Activated CD4-positive, alpha-beta T cell treated with anti-CD3 and anti-CD28 coated beads for 36 hours (primary cell): ENCODE measurements at regions not wholly inside any gene's neighbourhood (a gene's known extent, or its start where the extent isn't known, plus 50 kb on each side); places are given as distances from the start of the nearest gene placed in this dataset.

Experiments
- ATAC-seq: fragments of 200-7000 bp; cut with Tn5 transposase; one replicate; pipeline ENCODE4 v1.10.0; 2021; ENCODE audit warnings: mild to moderate bottlenecking, moderate library complexity
- CTCF ChIA-PET: fragments of 350-600 bp; sonication (Branson Sonifier 250); formaldehyde crosslinking; loops from one replicate; lab custom pipeline; 2021; ENCODE audit warnings: antibody characterized with exemption; lab: Charles Lee
- POLR2A ChIA-PET: fragments of 350-600 bp; sonication (Branson Sonifier 250); formaldehyde crosslinking; loops from one replicate; lab custom pipeline; 2021; ENCODE audit warnings: antibody characterized with exemption, inconsistent platforms; lab: Charles Lee
- DNase-seq: peaks from one replicate; pipeline ENCODE4 v3.0.0-alpha.2; 2020
- H3K27ac Mint-ChIP-seq: one replicate; pipeline ENCODE4 v1.8.0; 2021; ENCODE audit warnings: mixed read lengths
- H3K27me3 Mint-ChIP-seq: one replicate; pipeline ENCODE4 v1.8.0; 2021; ENCODE audit warnings: mixed read lengths
- H3K36me3 Mint-ChIP-seq: one replicate; pipeline ENCODE4 v1.8.0; 2021; ENCODE audit warnings: low read depth, mixed read lengths
- H3K4me1 Mint-ChIP-seq: one replicate; pipeline ENCODE4 v1.8.0; 2021; ENCODE audit warnings: mixed read lengths
- H3K4me3 Mint-ChIP-seq: one replicate; pipeline ENCODE4 v1.8.0; 2021; ENCODE audit warnings: mild to moderate bottlenecking, moderate library complexity, mixed read lengths
- H3K9me3 Mint-ChIP-seq: one replicate; pipeline ENCODE4 v1.8.0; 2021; ENCODE audit warnings: low read depth, mixed read lengths
- intact Hi-C, 2 experiments: fragments of 100-400 bp; cut with DNase I in 1 of 2; cut with micrococcal nuclease in 1 of 2; formaldehyde crosslinking; loops; one replicate each; pipeline versions ENCODE4 v1.14.2 to v1.15.1; 2022 to 2024; cut with DNase I, micrococcal nuclease

- peaks cover 2% of the 10 kb centered on the region for H3K4me1 Mint-ChIP-seq
- ChIA-PET CTCF (interaction anchor here (0.6 kb wide), 3 partner anchors 34 to 1983 kb away, joined by 3 read pairs; no protein-coding TSS in a partner anchor), POLR2A (no interaction called here)
- H3K36me3 Mint-ChIP-seq: no peaks in the 10 kb centered on the region
- no peak overlapping the region for H3K4me3 Mint-ChIP-seq
- no peak for DNase-seq
- H3K27ac Mint-ChIP-seq: no peak overlapping the region
- ATAC-seq: no peak
- H3K27me3 Mint-ChIP-seq: no peaks in the 10 kb centered on the region
- intact Hi-C loops: no loop called here
- no peaks in the 10 kb centered on the region for H3K9me3 Mint-ChIP-seq
These were observed 230.0 kb downstream of the KLF13 start for GRCh38 chr15:31556494-31557150.

GRCh38 chr15:31557899-31558298 is 231.3 kb downstream of the KLF13 start:
- H3K36me3 Mint-ChIP-seq: no peaks in the 10 kb centered on the region
- ChIA-PET POLR2A (interaction anchor here (0.7 kb wide), 1 partner anchor 198 kb away, joined by 3 read pairs; no protein-coding TSS in a partner anchor), CTCF (no interaction called here)
- H3K4me3 Mint-ChIP-seq: no peak overlapping the region
- H3K9me3 Mint-ChIP-seq: no peaks in the 10 kb centered on the region
- no peaks in the 10 kb centered on the region for H3K27me3 Mint-ChIP-seq
- no peak for DNase-seq
- no peaks in the 10 kb centered on the region for H3K4me1 Mint-ChIP-seq
- intact Hi-C loops: no loop called here
- ATAC-seq: no peak
- H3K27ac Mint-ChIP-seq: no peak overlapping the region

- ATAC-seq: no peak
- Mint-ChIP-seq H3K27me3 (peaks cover 2% of the 10 kb centered on the region), H3K4me3 (no peak overlapping the region), H3K9me3 (no peaks in the 10 kb centered on the region), H3K36me3 (no peaks in the 10 kb centered on the region), H3K4me1 (no peaks in the 10 kb centered on the region), H3K27ac (no peak overlapping the region)
- no peak for DNase-seq
- intact Hi-C loops: no loop called here
- CTCF ChIA-PET: no interaction called here
- POLR2A ChIA-PET: interaction anchor here (0.7 kb wide), 1 partner anchor 197 kb away, joined by 3 read pairs; no protein-coding TSS in a partner anchor
These were observed 232.2 kb downstream of the KLF13 start for GRCh38 chr15:31558840-31559239.

GRCh38 chr15:31559786-31560185 is 233.2 kb downstream of the KLF13 start:
- no peak for ATAC-seq
- POLR2A ChIA-PET: no interaction called here
- DNase-seq: no peak

GRCh38 chr15:31560643-31561042 is 234.0 kb downstream of the KLF13 start:
- POLR2A ChIA-PET: no interaction called here
- CTCF ChIA-PET: interaction anchor here (0.6 kb wide), 1 partner anchor 65 kb away, joined by 6 read pairs; no protein-coding TSS in a partner anchor
- H3K36me3 Mint-ChIP-seq: no peaks in the 10 kb centered on the region
- DNase-seq (no peak), ATAC-seq (no peak)
- H3K4me3 Mint-ChIP-seq: no peak overlapping the region
- no peak overlapping the region for H3K27ac Mint-ChIP-seq
- H3K9me3 Mint-ChIP-seq: no peaks in the 10 kb centered on the region
- no peaks in the 10 kb centered on the region for H3K4me1 Mint-ChIP-seq
- intact Hi-C loops: no loop called here
- H3K27me3 Mint-ChIP-seq: peaks cover 2% of the 10 kb centered on the region

More at GRCh38 chr15:31559786-31560185, 233.2 kb downstream of the KLF13 start:
- no peak overlapping the region for H3K27ac Mint-ChIP-seq
- peaks cover 2% of the 10 kb centered on the region for H3K27me3 Mint-ChIP-seq
- H3K36me3 Mint-ChIP-seq: no peaks in the 10 kb centered on the region
- no peaks in the 10 kb centered on the region for H3K4me1 Mint-ChIP-seq
- intact Hi-C loops: no loop called here
- H3K9me3 Mint-ChIP-seq: no peaks in the 10 kb centered on the region
- no peak overlapping the region for H3K4me3 Mint-ChIP-seq
- CTCF ChIA-PET: no interaction called here

GRCh38 chr15:31561156-31561555 is 234.5 kb downstream of the KLF13 start:
- Mint-ChIP-seq H3K36me3 (no peaks in the 10 kb centered on the region), H3K4me1 (no peaks in the 10 kb centered on the region), H3K4me3 (no peak overlapping the region), H3K27me3 (peaks cover 2% of the 10 kb centered on the region), H3K27ac (no peak overlapping the region), H3K9me3 (no peaks in the 10 kb centered on the region)
- CTCF ChIA-PET: no interaction called here
- DNase-seq (no peak), ATAC-seq (no peak)
- intact Hi-C loops: no loop called here
- POLR2A ChIA-PET: no interaction called here

- CTCF ChIA-PET: no interaction called here
- POLR2A ChIA-PET: no interaction called here
- Mint-ChIP-seq H3K36me3 (no peaks in the 10 kb centered on the region), H3K27ac (no peak overlapping the region), H3K27me3 (peaks cover 2% of the 10 kb centered on the region), H3K4me1 (no peaks in the 10 kb centered on the region), H3K9me3 (peaks cover 5% of the 10 kb centered on the region), H3K4me3 (no peak overlapping the region)
- DNase-seq (no peak), ATAC-seq (no peak)
- intact Hi-C loops: no loop called here
These were observed 236.4 kb downstream of the KLF13 start for GRCh38 chr15:31563001-31563400.

GRCh38 chr15:31563421-31563820 is 236.8 kb downstream of the KLF13 start:
- H3K4me1 Mint-ChIP-seq: no peaks in the 10 kb centered on the region
- ChIA-PET POLR2A (no interaction called here), CTCF (no interaction called here)
- ATAC-seq (no peak), DNase-seq (no peak)
- H3K27me3 Mint-ChIP-seq: peaks cover 2% of the 10 kb centered on the region
- intact Hi-C loops: no loop called here
- no peak overlapping the region for H3K27ac Mint-ChIP-seq
- no peak overlapping the region for H3K4me3 Mint-ChIP-seq
- no peaks in the 10 kb centered on the region for H3K36me3 Mint-ChIP-seq
- peaks cover 7% of the 10 kb centered on the region for H3K9me3 Mint-ChIP-seq

GRCh38 chr15:31567861-31568260 is 241.2 kb downstream of the KLF13 start:
- no peaks in the 10 kb centered on the region for H3K36me3 Mint-ChIP-seq
- H3K27ac Mint-ChIP-seq: no peak overlapping the region
- intact Hi-C loops: no loop called here

GRCh38 chr15:31569836-31570235 is 243.2 kb downstream of the KLF13 start:
- Mint-ChIP-seq H3K27ac (no peak overlapping the region), H3K4me1 (peaks cover 2% of the 10 kb centered on the region), H3K4me3 (no peak overlapping the region), H3K36me3 (no peaks in the 10 kb centered on the region), H3K27me3 (peaks cover 5% of the 10 kb centered on the region), H3K9me3 (peaks cover 7% of the 10 kb centered on the region)
- intact Hi-C loops: no loop called here
- ATAC-seq: no peak
- ChIA-PET CTCF (no interaction called here), POLR2A (no interaction called here)
- DNase-seq: no peak

More at GRCh38 chr15:31567861-31568260, 241.2 kb downstream of the KLF13 start:
- Mint-ChIP-seq H3K4me1 (no peaks in the 10 kb centered on the region), H3K27me3 (peaks cover 7% of the 10 kb centered on the region), H3K4me3 (no peak overlapping the region), H3K9me3 (peaks cover 7% of the 10 kb centered on the region)
- no peak for ATAC-seq
- DNase-seq: no peak
- ChIA-PET POLR2A (no interaction called here), CTCF (interaction anchor here (0.7 kb wide), 1 partner anchor 709 kb away, joined by 3 read pairs; no protein-coding TSS in a partner anchor)

GRCh38 chr15:31570591-31570990 is 244.0 kb downstream of the KLF13 start:
- no peak overlapping the region for H3K27ac Mint-ChIP-seq
- H3K27me3 Mint-ChIP-seq: peaks cover 5% of the 10 kb centered on the region
- peaks cover 7% of the 10 kb centered on the region for H3K9me3 Mint-ChIP-seq
- no peak for ATAC-seq
- POLR2A ChIA-PET: interaction anchor here (0.7 kb wide), 1 partner anchor 1924 kb away, joined by 4 read pairs; no protein-coding TSS in a partner anchor
- H3K4me1 Mint-ChIP-seq: peaks cover 3% of the 10 kb centered on the region
- H3K4me3 Mint-ChIP-seq: no peak overlapping the region
- CTCF ChIA-PET: no interaction called here
- no peak for DNase-seq
- intact Hi-C loops: no loop called here
- no peaks in the 10 kb centered on the region for H3K36me3 Mint-ChIP-seq

GRCh38 chr15:31571676-31572075 is 245.0 kb downstream of the KLF13 start:
- ChIA-PET POLR2A (no interaction called here), CTCF (interaction anchor here (1.7 kb wide), 1 partner anchor 39 kb away, joined by 4 read pairs; no protein-coding TSS in a partner anchor)
- DNase-seq: no peak
- H3K27me3 Mint-ChIP-seq: peaks cover 5% of the 10 kb centered on the region
- H3K9me3 Mint-ChIP-seq: peaks cover 7% of the 10 kb centered on the region
- H3K36me3 Mint-ChIP-seq: no peaks in the 10 kb centered on the region
- no peak for ATAC-seq
- H3K4me1 Mint-ChIP-seq: peaks cover 3% of the 10 kb centered on the region
- intact Hi-C loops: no loop called here
- H3K4me3 Mint-ChIP-seq: no peak overlapping the region
- H3K27ac Mint-ChIP-seq: no peak overlapping the region
